DMS79 treated with DMSO at 0.1 percent for 48 hours (cell line): ENCODE measurements at regions not wholly inside any gene's neighbourhood (a gene's known extent, or its start where the extent isn't known, plus 50 kb on each side); places are given as distances from the start of the nearest gene placed in this dataset.

ENCODE experiments used
- DNase-seq: peaks from one replicate; lab custom pipeline; 2025; lab: John Stamatoyannopoulos, UW

- no peak for DNase-seq
These were observed 344.4 kb downstream of the CTTN start for GRCh38 chr11:70742553-70743291.

- no peak for DNase-seq
These were observed 345.0 kb downstream of the CTTN start for GRCh38 chr11:70743329-70743728.

- no peak for DNase-seq
These were observed 345.6 kb downstream of the CTTN start for GRCh38 chr11:70743941-70744351.

DNA sequence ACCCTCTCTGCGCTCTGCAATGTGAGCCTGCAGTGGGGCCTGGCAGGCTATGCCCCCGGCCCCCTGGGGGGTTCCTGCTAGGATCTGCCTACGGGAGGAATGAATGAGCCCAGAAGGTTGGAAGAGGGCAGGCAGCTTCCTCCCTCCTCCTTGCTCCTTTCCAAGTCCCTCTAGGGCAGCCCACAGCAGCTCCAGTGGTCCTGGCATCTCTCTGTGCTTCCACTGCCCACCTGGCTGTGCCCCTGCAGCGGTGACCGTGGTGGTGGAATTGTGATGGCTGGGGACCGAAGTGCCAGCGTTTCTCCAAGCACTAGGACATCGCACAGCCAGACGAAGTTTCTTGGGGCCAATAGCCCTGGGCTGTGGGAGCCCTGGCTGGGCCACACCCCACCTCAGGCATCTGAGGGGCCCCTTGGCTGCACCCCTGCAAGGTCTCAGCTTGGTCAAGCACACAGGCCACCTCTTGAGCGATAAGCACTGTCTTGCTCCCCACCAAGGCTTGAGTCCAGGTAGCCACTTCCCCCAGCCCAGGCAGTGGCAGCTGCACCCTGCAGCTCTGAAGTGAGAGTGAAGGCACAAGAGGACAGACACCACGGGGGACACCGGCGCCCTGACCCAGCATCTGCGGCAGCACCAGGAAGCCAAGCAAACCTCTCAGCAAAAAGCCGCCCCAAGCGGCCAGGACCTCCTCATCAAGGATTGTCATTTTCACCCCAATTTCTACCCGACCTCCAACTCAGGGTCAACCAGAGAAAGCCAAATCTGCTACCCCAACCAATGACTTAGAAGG, 346.3 kb downstream of the CTTN start:
- no peak for DNase-seq

GRCh38 chr11:70745451-70745850, 347.1 kb downstream of the CTTN start:
- DNase-seq, result no peak

DNA sequence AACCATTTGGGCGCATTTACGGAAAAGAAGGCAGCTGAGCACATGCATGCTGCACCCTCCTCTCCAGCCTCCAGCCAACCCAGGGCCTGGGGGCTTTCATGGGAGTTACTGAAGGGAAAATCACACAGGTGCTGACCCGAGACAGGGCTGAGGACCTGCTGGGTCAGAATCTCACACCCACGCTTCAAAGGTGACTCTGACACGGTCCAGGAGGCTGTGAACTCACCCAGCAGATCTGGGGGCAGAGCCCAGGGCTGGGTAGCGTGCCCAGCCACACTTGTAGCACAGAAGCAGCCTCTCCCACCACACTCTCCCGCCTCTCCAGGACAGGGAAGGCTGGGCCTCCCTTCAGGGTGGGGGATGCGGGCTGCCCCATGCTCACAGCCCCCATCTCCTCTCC, 347.6 kb downstream of the CTTN start:
- no peak for DNase-seq

- DNase-seq, result no peak
These were observed 348.0 kb downstream of the CTTN start for GRCh38 chr11:70746351-70746750.

GRCh38 chr11:70747285-70747684, 349.0 kb downstream of the CTTN start:
- DNase-seq, result no peak

GRCh38 chr11:70747921-70748320, 349.6 kb downstream of the CTTN start:
- DNase-seq, result no peak

- peak; percentile 13 for DNase-seq
These were observed 352.9 kb downstream of the CTTN start for GRCh38 chr11:70751142-70751734.

- peak; percentile 69 for DNase-seq
These were observed 357.3 kb downstream of the CTTN start for GRCh38 chr11:70755410-70756158.

DNA sequence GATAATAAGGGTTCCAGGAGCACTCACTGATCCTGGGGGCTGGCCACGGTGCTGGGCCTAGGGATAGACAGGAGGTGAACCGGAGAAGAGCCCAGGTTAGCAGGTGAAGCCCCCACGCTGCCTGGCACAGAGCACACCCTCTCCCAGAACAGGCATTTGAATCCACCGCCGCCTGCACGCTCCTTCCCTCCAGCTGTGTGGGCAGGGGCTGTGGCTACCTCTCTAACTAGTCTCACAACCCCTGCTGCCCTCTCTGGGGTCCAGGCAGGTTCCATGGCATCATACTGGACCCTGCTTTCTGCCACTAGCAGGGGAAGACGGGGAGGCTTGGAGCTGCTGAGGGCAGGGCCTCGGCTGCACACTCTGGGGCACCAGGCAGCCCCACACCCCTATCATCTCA, 358.0 kb downstream of the CTTN start:
- no peak for DNase-seq

DNA sequence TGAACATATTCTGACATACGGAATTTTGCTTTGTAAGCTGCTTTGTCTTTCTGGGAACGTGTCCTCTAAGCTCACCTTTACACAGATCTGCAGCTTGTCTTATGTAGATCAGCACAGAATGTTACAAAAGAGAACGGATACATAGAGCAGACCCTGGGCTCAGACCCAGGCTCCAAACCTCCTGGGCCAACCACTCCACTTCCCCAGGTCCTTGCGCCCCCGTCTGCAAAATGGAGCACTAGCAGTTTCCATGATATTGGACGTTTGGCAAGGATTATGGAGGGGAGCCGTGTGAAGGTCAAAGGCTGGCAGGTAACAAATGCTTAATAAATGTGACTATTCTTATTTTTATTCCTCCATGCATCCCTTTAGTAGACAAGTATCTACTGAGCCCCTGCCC, 358.4 kb downstream of the CTTN start:
- no peak for DNase-seq

DNA sequence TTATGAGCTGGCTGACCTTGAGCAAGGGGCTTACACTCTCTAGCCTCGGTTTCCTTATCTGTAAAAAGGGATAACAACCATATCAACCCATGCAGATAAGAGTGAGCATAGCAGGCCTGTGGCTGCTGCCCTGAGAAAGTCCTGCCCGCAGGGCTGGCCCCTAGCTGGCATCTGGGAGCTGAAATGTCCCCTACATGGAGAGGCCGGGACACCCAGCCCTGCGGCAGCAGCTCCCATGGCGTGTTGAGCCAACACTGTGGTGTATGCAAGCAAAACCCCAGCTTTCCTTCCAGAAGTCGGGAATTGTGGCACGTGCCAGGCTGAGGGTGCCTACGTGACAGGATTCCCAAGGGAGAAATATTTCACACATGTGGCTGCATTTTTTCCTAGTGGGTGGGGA, 358.9 kb downstream of the CTTN start:
- no peak for DNase-seq

GRCh38 chr11:70758206-70758605, 359.9 kb downstream of the CTTN start:
- DNase-seq, result no peak

- DNase-seq, result no peak
These were observed 361.5 kb downstream of the CTTN start for GRCh38 chr11:70759846-70760245.

GRCh38 chr11:70760416-70761020, 362.2 kb downstream of the CTTN start:
- no peak for DNase-seq

GRCh38 chr11:70761094-70761907, 363.0 kb downstream of the CTTN start:
- DNase-seq, result no peak

GRCh38 chr11:70761908-70762337, 363.6 kb downstream of the CTTN start:
- DNase-seq, result no peak

DNA sequence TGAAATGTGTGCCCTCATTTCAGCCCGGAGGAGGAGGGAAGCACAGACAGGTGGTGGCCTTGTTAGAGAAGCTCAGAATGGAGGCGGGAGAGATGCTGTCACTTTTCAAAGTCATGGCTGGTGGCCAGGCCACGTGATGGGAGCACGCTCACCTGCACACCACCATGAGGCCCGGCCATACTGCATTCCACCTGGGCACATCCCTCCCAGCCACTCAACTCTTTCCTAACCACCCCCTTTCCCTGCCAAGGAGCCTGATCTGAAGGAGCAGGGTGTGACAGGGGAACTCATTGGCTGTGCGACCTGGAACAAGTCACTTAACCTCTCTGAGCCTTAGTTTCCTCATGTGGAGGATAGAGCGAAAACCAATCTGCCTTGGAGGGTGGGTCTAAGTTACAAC, 364.5 kb downstream of the CTTN start:
- no peak for DNase-seq

DNA sequence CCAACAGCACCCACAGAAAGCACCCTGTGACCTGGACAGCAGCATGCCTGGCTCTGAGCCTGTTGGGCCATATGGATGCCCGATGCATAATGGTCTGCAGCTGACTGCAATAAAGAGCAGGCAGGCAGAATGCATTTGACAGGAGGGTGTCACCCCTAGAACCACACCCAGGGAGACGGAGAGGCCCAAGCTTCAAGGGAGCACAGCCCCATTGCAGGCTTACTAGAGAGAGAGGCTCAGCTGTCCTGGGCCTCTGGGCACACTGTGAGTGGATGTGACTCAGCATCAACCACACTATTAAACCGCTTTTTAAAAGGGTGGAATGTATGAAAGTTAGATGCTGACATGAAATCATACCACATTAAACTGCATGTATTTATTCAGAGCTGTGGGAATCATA, 365.3 kb downstream of the CTTN start:
- no peak for DNase-seq
